HG03439 (cell line): ENCODE measurements at regions not wholly inside any gene's neighbourhood (a gene's known extent, or its start where the extent isn't known, plus 50 kb on each side); places are given as distances from the start of the nearest gene placed in this dataset.

Source experiments
- ATAC-seq: cut with Tn5 transposase; IDR thresholded peaks from one replicate; pipeline ENCODE4 v1.9.1; 2021; ENCODE audit warnings: mild to moderate bottlenecking, moderate library complexity; ENCODE audit not compliant: unreplicated experiment

DNA sequence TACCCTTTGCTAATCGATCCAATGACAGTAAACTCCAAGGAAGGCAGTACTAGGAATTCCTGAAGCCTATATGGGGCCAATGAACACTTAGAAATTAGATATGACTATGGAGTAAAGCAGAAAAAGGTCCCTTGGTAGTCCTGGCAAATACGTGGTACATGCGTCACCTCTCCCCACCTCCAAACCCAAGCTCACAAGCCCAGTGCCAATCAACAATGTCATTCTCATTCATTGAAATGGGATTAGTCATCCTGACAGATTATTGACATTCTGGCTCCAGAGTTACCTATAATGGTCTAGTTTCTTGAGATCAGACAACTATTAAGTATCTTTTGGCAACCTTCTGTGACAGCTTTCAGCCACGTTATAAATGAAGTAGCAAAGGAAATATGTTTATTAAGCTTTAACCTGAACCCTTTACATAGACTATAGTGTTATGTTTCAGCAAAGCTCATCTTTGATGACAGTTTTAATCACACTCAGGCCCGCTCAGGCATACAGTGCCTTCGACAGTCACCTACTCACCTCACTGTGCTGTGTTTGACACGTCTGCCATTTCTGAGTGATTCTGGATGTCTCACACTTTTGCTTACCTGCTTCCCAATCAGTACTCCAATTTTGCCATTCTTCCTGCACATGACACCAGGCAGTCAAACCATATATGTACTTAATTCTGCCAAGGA, 69.6 kb upstream of the ADO start:
- no peak for ATAC-seq

DNA sequence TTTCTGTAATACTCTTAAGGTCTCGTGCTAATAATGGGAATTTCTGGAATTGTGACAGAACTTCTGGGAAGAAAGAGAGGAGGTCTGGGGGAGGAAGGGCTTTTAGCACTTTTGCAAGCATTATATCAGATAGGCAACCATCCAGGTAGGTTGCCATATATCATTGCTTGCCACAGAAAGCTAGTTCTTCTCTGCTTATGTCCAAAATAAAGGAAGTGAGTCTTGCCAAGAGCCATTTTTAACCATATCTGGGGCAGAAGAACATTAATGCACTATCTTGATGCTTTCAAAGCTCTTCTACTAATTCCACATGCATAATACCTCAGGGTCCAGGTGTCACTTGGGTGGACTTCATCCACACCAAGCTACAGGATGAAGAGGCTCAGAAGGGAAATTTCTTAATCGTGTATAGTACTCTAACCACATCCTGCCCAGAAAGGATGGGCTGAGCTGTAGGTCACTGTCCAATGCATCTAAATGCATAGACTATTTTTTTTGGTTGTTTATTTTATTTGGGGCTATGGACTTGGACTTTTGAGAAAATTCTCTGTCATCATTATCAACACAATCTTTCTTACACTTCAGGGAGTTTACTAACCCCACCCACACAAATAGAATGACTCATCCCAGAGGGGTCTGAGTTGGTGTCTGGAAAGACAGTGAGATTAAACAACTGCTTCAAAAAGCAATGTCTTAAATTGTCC, 68.9 kb upstream of the ADO start:
- ATAC-seq: peak; percentile 50

DNA sequence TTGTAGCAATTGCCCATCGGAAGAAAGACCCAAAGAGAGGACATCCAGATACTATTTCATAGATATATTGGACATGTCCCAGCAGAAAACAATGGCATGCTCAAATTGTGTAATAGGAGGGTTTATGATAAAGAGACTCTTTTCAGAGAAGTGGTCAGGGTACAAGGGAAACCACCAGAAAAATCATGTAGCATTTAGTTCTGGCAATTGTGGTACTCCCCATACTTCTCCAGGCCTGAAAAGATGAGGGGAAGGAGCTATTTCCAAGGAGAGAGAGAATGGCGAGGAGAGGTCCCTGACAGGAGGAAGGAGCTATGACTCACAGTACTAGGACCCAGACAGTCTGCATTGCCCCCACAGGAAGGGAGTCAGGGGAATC, 68.4 kb upstream of the ADO start:
- no peak for ATAC-seq

DNA sequence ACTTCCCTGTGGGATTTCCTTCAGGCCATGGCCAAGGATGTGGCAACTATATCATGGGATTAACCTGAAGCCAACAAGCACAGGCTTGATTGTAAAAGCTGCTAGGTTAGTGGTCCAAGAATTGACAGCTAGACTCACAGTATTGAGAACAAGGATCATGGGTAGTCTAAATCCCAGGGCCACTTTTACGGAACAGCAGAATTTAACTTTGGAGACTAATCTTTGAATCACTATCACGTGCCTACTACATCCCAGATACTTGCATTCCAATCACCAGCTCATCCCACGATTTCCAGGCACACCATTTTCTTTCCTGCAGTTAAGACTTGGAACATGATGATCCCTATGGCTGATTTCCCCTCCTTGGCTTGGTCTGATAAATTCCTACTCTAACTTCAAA, 65.6 kb upstream of the ADO start:
- ATAC-seq: no peak

DNA sequence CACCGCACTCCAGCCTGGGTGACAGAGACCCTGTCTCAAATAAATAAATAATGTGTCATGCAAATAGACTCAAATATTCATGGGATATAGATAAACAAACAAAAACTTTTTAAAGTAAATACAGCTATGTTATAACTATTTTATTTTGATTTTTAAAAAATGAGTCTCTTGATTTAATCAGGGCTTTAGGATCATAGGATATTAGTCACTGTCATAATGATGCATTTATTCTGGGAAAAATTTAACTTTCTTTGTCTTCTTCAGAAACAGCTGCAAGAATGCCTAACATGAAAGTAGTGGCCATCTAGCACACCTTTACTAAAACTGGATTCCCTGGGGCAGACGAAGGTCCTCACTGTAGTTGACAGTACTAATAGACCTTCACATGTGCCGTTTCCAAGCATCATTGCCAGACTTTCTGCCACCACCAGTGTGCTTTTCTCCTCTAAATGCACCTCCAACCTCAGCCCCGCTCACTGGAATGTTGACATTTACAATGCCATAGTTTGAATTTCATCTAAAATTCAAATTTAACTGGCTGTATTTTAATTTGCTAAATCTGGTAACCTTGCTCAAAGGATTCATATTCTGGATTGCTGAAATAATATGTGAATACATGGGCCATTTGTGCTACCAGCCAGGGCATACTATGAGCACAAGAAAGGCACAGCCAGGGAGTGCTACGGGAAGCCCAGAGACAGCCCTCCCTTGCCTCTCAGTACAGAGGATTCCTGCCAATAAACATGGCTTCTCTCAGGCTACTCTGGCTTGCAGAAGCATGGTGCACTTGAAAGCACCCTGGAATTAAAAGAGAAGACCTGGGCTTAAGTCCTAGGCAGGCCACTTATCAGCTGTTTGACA, 63.4 kb upstream of the ADO start:
- no peak for ATAC-seq

DNA sequence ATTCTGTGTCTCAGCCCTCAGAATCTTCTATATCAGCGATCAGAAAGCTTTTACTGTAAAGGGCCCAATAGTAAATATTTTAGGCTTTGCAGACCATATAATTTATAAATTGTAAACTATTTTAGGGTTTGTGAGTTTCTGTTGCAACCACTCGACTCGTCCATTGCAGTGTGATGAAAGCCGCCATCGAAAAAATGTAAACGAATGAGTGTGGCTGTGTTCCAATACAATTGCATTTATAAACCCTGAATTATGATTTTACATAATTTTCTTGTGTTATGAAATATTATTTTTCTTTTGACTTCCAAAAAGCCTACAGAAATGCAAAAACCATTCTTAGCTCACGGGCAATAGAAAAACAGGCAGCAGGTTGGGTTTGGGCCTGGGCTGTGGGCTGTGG, 62.5 kb upstream of the ADO start:
- no peak for ATAC-seq

DNA sequence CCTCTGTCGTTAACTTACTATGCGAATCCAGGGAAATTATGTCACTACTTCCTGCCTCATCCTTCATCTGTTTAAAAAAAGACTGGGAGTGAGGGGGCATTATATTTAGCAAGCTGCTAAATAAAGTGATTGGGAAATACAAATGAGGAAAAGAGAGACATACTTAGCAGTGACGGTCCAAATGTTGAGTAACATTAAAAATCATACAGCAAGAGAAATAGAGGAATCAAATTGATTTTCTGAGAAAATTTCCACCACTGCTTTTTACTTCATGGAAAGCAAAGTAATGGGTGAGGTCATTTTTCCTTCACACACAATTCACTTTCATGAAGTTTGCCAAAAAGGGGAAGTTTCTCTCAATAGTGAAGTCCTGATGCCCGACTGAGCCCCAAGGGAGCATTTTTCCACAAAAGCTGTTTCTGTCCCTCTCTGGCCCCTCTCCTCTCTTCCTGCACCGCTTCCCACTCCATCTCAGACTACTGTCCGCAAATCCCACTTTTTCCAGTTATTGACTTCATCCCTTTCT, 61.9 kb upstream of the ADO start:
- ATAC-seq: no peak

DNA sequence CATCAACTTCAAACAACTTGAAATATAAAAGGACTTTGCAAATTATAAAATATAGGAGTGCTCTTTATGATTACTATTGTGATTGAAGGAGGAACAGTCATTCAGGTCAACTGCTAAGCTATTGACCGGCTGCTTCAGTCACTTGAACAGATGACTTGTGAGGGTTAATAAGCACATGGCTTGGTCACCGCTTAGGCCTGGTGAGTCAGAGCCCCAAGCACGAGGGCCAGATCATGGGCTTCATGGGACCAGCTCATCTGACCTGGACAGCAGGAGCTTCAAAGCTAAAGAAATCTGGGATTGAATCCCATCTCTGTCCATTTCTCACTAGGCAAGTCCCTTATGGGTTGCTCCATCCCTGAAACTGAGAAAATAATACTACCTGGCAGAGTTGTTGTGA, 60.4 kb upstream of the ADO start:
- ATAC-seq: no peak

DNA sequence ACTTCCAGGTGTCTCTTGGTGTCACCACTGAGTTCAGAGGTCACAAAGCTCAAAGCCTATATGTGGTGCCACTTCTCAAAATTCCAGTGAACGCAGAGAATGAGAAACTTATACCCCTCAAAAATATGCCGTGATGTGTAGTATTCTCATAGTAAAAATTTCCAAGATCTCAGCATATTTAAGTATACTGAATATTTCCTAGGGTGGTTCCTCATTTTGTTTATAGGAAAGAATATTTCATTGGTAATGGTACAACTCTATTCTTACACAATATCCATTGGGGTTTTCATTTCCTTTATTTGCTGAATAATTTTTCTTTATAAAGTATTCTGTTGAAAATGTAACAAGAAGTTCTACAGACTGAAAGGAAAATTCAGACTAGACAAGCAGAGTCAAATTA, 58.9 kb upstream of the ADO start:
- no peak for ATAC-seq

DNA sequence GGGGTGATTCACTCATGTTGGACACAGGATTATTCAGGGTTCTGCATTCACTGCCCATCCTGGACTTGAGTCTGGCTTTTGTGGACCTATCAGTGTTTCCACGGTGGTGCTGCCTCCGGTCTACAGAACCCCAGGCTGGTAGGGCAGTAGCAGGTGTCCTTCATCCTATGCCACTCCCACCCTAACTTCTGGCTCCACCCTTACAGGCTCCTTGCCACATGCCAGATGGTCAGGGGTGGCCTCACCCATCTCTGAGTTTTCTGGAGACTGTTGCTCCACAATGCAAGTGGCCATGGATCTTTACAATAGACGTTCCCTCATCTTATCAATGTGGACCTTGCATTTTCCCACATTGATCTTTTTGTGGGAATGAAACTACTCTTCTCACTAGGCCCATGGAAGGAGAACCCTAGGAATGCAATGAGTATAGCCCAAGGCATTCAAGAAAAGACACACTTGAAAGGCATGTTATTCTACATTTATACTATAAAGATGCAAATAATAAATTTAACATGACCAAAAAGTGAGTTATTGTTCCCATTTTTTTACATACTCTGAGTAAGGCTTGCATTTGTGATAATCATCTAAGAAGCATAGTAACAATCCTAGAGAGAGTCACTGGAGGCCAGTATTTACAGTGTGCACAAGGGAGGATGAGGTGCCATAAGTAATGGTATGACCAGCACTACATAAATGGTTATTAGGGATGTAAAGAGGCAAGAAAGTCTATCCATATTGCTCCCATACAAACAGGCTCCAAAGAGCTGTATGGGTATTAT, 57.4 kb upstream of the ADO start:
- no peak for ATAC-seq

DNA sequence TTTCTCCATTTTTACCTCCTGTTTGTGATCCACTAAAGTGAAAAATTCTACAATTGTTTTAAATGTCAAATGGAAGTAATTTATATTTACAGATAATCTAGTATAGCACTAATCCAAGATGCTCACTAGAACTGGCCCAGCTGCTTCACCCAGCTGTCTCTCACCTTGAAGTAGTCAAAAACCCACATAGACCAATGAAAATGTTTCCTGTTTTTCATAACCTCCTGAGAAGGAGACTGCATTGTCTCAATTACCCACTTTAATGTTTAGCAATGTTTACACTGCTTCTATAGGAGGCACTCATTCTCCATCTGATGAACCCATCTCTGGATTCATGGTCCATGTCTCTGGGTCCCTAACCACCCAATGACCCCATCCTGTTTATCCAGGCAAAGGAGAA, 56.1 kb upstream of the ADO start:
- ATAC-seq: no peak

DNA sequence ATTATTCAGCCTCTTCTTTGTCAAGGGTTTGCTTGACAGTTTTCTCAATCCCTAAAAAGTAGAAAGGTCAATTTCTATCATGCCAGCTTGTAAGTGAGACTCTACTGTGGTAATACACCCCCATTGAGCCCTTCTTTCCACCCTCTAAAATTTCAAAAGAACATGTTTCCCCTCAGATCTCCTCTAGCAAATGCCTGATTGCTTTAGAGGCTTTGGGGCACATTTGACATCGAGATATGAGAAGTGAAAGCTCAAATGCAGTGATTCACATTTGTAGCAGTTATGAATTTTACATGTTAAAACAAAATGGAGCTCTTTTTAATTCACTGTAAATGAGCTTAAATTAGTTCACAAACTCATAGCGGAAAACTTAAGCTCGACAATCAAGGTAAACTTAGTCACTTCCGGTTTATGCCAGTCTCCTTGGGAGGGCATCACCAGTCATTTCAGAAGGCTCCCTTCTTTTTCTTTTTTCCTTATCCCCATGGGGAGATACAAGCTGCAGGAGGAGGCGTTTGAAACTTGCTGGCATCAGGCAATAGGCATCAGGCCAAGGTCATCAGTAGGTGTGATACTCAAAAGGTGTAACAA, 55.3 kb upstream of the ADO start:
- no peak for ATAC-seq
